ENCODE measurements at regions not wholly inside any gene's neighbourhood (a gene's known extent, or its start where the extent isn't known, plus 50 kb on each side); places are given as distances from the start of the nearest gene placed in this dataset.

GRCh38 chr3:13157986-13158385 lies 84.8 kb upstream of the IQSEC1 start:
- Histone ChIP-seq H3K4me3 (ENCODE audit: insufficient read depth, low read depth, low read length, poor library complexity, severe bottlenecking) (no peak overlapping the region), H3K27me3 (replicated peaks; ENCODE audit: control insufficient read depth, insufficient read depth, low read length, poor library complexity, severe bottlenecking) (peaks cover 1% of the 10 kb centered on the region), H3K9me3 (ENCODE audit: control insufficient read depth, low read length) (no peaks in the 10 kb centered on the region), H3K27ac (ENCODE audit: insufficient read depth, low read length, poor library complexity, severe bottlenecking) (no peak overlapping the region), H3K36me3 (ENCODE audit: control insufficient read depth, insufficient read depth, low read length) (no peaks in the 10 kb centered on the region), H3K4me1 (ENCODE audit: control insufficient read depth, insufficient read depth, low read length, poor library complexity, severe bottlenecking) (no peaks in the 10 kb centered on the region)
- no peak for DNase-seq

GRCh38 chr3:13152826-13153710 lies 79.8 kb upstream of the IQSEC1 start:
- Histone ChIP-seq H3K27me3 (replicated peaks; ENCODE audit: control insufficient read depth, insufficient read depth, low read length, poor library complexity, severe bottlenecking) (peaks cover 4% of the 10 kb centered on the region), H3K36me3 (ENCODE audit: control insufficient read depth, insufficient read depth, low read length) (no peaks in the 10 kb centered on the region), H3K9me3 (ENCODE audit: control insufficient read depth, low read length) (no peaks in the 10 kb centered on the region), H3K27ac (ENCODE audit: insufficient read depth, low read length, poor library complexity, severe bottlenecking) (no peak overlapping the region), H3K4me1 (ENCODE audit: control insufficient read depth, insufficient read depth, low read length, poor library complexity, severe bottlenecking) (no peaks in the 10 kb centered on the region), H3K4me3 (ENCODE audit: insufficient read depth, low read depth, low read length, poor library complexity, severe bottlenecking) (no peak overlapping the region)
- DNase-seq, result no peak

- Histone ChIP-seq H3K4me1 (ENCODE audit: control insufficient read depth, insufficient read depth, low read length, poor library complexity, severe bottlenecking) (no peaks in the 10 kb centered on the region), H3K9me3 (ENCODE audit: control insufficient read depth, low read length) (no peaks in the 10 kb centered on the region), H3K27me3 (replicated peaks; ENCODE audit: control insufficient read depth, insufficient read depth, low read length, poor library complexity, severe bottlenecking) (peaks cover 4% of the 10 kb centered on the region), H3K36me3 (ENCODE audit: control insufficient read depth, insufficient read depth, low read length) (no peaks in the 10 kb centered on the region), H3K27ac (ENCODE audit: insufficient read depth, low read length, poor library complexity, severe bottlenecking) (no peak overlapping the region), H3K4me3 (ENCODE audit: insufficient read depth, low read depth, low read length, poor library complexity, severe bottlenecking) (no peak overlapping the region)
- DNase-seq, result no peak
Observed at GRCh38 chr3:13150624-13151023, 77.4 kb upstream of the IQSEC1 start.

GRCh38 chr3:13149330-13150108 lies 76.3 kb upstream of the IQSEC1 start:
- H3K27me3 ChIP-seq (replicated peaks; ENCODE audit: control insufficient read depth, insufficient read depth, low read length, poor library complexity, severe bottlenecking), result peaks cover 4% of the 10 kb centered on the region
- no peaks in the 10 kb centered on the region for H3K36me3 ChIP-seq (ENCODE audit: control insufficient read depth, insufficient read depth, low read length)
- no peaks in the 10 kb centered on the region for H3K9me3 ChIP-seq (ENCODE audit: control insufficient read depth, low read length)
- peak overlapping the region; percentile 43 for H3K4me3 ChIP-seq (ENCODE audit: insufficient read depth, low read depth, low read length, poor library complexity, severe bottlenecking)
- no peak for DNase-seq
- no peak overlapping the region for H3K27ac ChIP-seq (ENCODE audit: insufficient read depth, low read length, poor library complexity, severe bottlenecking)
- H3K4me1 ChIP-seq (ENCODE audit: control insufficient read depth, insufficient read depth, low read length, poor library complexity, severe bottlenecking), result no peaks in the 10 kb centered on the region

GRCh38 chr3:13148561-13149329 lies 75.5 kb upstream of the IQSEC1 start:
- peaks cover 4% of the 10 kb centered on the region for H3K27me3 ChIP-seq (replicated peaks; ENCODE audit: control insufficient read depth, insufficient read depth, low read length, poor library complexity, severe bottlenecking)
- no peaks in the 10 kb centered on the region for H3K4me1 ChIP-seq (ENCODE audit: control insufficient read depth, insufficient read depth, low read length, poor library complexity, severe bottlenecking)
- DNase-seq, result no peak
- no peak overlapping the region for H3K27ac ChIP-seq (ENCODE audit: insufficient read depth, low read length, poor library complexity, severe bottlenecking)
- H3K4me3 ChIP-seq (ENCODE audit: insufficient read depth, low read depth, low read length, poor library complexity, severe bottlenecking), result no peak overlapping the region
- no peaks in the 10 kb centered on the region for H3K36me3 ChIP-seq (ENCODE audit: control insufficient read depth, insufficient read depth, low read length)
- H3K9me3 ChIP-seq (ENCODE audit: control insufficient read depth, low read length), result no peaks in the 10 kb centered on the region

- H3K9me3 ChIP-seq (ENCODE audit: control insufficient read depth, low read length), result no peaks in the 10 kb centered on the region
- no peak for DNase-seq
- H3K36me3 ChIP-seq (ENCODE audit: control insufficient read depth, insufficient read depth, low read length), result no peaks in the 10 kb centered on the region
- H3K4me1 ChIP-seq (ENCODE audit: control insufficient read depth, insufficient read depth, low read length, poor library complexity, severe bottlenecking), result no peaks in the 10 kb centered on the region
- H3K4me3 ChIP-seq (ENCODE audit: insufficient read depth, low read depth, low read length, poor library complexity, severe bottlenecking), result no peak overlapping the region
- peaks cover 4% of the 10 kb centered on the region for H3K27me3 ChIP-seq (replicated peaks; ENCODE audit: control insufficient read depth, insufficient read depth, low read length, poor library complexity, severe bottlenecking)
- no peak overlapping the region for H3K27ac ChIP-seq (ENCODE audit: insufficient read depth, low read length, poor library complexity, severe bottlenecking)
Observed at GRCh38 chr3:13148126-13148525, 74.9 kb upstream of the IQSEC1 start.

- Histone ChIP-seq H3K27me3 (replicated peaks; ENCODE audit: control insufficient read depth, insufficient read depth, low read length, poor library complexity, severe bottlenecking) (no peaks in the 10 kb centered on the region), H3K36me3 (ENCODE audit: control insufficient read depth, insufficient read depth, low read length) (no peaks in the 10 kb centered on the region), H3K4me3 (ENCODE audit: insufficient read depth, low read depth, low read length, poor library complexity, severe bottlenecking) (no peak overlapping the region), H3K9me3 (ENCODE audit: control insufficient read depth, low read length) (no peaks in the 10 kb centered on the region), H3K4me1 (ENCODE audit: control insufficient read depth, insufficient read depth, low read length, poor library complexity, severe bottlenecking) (no peaks in the 10 kb centered on the region), H3K27ac (ENCODE audit: insufficient read depth, low read length, poor library complexity, severe bottlenecking) (no peak overlapping the region)
- no peak for DNase-seq
Observed at GRCh38 chr3:13147344-13147743, 74.1 kb upstream of the IQSEC1 start.

GRCh38 chr3:13146643-13147143 lies 73.5 kb upstream of the IQSEC1 start:
- H3K9me3 ChIP-seq (ENCODE audit: control insufficient read depth, low read length), result no peaks in the 10 kb centered on the region
- no peak overlapping the region for H3K4me3 ChIP-seq (ENCODE audit: insufficient read depth, low read depth, low read length, poor library complexity, severe bottlenecking)
- H3K36me3 ChIP-seq (ENCODE audit: control insufficient read depth, insufficient read depth, low read length), result no peaks in the 10 kb centered on the region
- H3K4me1 ChIP-seq (ENCODE audit: control insufficient read depth, insufficient read depth, low read length, poor library complexity, severe bottlenecking), result no peaks in the 10 kb centered on the region
- no peaks in the 10 kb centered on the region for H3K27me3 ChIP-seq (replicated peaks; ENCODE audit: control insufficient read depth, insufficient read depth, low read length, poor library complexity, severe bottlenecking)
- no peak overlapping the region for H3K27ac ChIP-seq (ENCODE audit: insufficient read depth, low read length, poor library complexity, severe bottlenecking)
- DNase-seq, result no peak

- H3K27me3 ChIP-seq (replicated peaks; ENCODE audit: control insufficient read depth, insufficient read depth, low read length, poor library complexity, severe bottlenecking), result no peaks in the 10 kb centered on the region
- H3K36me3 ChIP-seq (ENCODE audit: control insufficient read depth, insufficient read depth, low read length), result no peaks in the 10 kb centered on the region
- H3K9me3 ChIP-seq (ENCODE audit: control insufficient read depth, low read length), result no peaks in the 10 kb centered on the region
- no peak overlapping the region for H3K27ac ChIP-seq (ENCODE audit: insufficient read depth, low read length, poor library complexity, severe bottlenecking)
- no peak for DNase-seq
- H3K4me3 ChIP-seq (ENCODE audit: insufficient read depth, low read depth, low read length, poor library complexity, severe bottlenecking), result no peak overlapping the region
- no peaks in the 10 kb centered on the region for H3K4me1 ChIP-seq (ENCODE audit: control insufficient read depth, insufficient read depth, low read length, poor library complexity, severe bottlenecking)
Observed at GRCh38 chr3:13145826-13146642, 72.8 kb upstream of the IQSEC1 start.
